HK-2 (cell line): ENCODE measurements at regions not wholly inside any gene's neighbourhood (a gene's known extent, or its start where the extent isn't known, plus 50 kb on each side); places are given as distances from the start of the nearest gene placed in this dataset.

Source experiments
- DNase-seq: peaks from one replicate; pipeline ENCODE4 v3.0.0-alpha.2; 2018; ENCODE audit not compliant: unreplicated experiment

DNA sequence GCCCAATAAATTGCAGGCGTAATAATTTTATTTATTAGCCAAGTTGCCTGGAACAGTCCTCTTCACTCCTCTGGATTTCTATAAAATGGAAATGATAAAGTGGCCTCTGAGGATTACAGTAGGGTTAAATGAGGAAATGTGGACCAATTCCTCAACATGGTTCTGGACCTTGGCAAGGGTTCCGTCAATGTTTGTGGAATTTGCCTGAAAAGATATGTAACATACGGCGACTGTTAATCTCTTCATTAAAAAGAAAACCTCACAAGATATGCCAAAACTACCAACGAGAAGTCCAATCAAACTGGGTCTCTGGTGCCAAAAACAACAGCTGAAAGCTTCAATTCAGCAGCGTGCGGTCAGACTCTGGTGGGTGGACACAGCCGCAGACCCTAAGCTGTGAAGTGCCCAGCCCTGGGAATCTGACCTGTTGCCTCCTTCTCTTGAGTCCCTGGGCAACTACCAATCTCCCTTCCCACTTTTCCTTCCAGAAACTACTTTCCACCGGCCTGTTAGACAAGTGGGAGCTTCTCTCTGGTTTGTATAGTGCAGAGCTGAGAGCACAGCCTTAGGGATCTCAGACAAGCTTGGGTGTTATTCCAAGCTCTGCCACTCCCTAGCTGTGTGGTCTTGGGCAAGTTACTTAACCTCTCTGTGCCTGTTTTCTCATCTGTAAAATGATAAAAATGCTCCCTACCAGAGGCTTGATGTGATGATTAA is 190.5 kb upstream of the GSC start:
- no peak for DNase-seq

- DNase-seq, result no peak
These were observed 183.8 kb upstream of the GSC start for GRCh38 chr14:94953541-94954260.

DNA sequence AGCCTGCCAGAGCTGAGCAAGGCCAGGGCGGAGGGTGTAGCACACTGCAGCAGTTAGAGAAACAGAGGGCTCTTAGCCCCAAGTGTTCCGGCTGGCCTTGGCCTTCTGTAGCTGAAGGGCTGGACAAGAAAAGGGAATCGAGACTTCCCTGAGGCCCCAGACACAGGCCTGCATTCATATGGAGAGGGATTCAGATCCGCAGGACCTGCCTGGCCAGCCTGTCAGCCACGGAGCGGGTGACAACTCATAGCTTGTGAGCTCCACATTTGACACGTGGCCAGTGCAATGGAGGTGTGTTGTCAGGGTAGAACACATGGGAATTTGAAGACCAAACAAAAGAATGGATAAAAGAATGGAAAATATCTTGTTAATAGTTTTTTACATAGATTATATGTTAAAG is 182.2 kb upstream of the GSC start:
- DNase-seq, result no peak

DNA sequence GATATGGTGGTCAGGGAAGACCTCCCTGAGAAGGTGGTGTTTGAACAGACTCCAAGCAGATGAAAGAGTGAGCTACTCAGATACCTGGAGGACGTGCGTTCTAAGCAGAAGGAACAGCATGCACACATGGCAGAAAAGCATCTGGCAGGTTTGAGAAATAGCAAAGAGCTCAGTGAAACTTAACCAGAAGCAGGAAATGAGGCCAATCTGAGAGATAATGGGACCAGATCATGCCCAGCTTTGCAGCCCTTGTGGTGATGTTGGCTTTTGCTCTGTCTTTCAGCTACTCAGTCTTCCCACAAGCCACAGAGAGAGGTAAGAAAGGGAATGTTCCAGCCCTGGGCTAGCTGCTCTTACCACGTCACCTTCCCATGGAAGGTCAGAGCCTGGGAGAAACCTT is 176.3 kb upstream of the GSC start:
- no peak for DNase-seq

- DNase-seq, result no peak
These were observed 175.7 kb upstream of the GSC start for GRCh38 chr14:94945615-94946014.

DNA sequence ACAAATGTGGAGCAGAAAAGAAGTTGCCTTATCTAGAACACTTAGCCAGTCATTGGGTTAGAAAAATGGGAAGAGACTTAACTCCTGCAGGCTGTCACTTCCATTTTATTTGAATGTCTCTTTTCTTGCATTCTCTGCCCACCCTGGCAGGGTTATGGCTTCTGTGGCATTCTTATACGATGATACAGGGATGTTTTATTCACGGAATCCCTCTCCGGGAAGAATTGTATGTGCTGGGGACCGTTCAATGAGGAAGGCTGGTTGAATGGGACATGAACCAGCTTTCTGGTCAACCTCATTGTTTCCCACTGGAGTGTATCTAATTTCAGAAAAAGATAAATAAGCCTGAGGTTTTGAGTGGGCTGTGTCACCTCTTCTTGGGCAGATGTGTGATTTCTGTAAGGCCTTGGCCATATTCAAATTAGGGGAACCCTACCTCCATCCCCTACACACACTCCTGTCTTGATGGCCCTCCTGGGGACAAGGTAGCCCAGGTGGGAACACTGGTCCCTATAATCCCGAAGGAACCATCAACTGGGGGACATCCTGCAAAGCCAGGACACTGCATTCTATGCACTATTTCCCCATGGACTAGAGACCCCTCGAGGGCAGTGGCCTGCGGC is 174.8 kb upstream of the GSC start:
- no peak for DNase-seq

DNA sequence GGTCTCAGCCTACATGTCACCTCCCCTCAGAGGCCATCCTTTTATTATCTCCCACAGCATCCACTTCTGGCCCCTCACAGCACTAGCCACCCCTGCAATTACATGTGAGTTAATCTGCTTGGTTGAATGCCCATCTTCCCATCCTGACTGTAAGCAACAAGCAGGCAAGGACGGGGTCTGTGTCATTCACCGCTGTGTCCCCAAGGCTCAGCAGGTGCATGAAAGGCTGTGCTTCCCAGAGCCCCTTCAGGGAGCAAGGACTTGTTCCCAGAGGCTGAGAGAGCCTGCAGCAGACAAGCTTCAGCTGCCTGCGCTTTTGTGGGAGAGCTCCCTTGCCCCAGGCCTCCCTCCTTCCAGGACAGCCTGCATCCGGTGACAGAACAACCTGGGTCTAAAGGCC is 172.7 kb upstream of the GSC start:
- DNase-seq, result no peak

DNA sequence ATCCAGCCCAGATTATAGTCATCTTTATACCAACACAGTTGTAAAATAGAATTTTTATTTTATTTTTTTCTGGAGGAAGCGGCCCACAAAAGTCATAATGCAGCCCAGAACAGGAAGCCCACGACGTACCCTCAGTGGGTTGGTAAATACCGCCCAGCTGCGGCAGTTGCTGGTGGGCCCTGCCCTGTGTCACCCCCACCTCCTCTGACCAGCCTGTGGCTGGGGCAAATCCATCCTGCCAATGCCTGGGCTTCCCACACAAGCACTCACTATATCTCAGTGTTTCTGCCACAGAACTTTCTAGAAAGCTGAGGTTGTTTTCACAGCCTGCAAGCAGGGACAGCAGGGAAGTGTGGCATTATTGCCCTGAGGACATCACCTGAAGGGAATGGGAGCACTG is 171.4 kb upstream of the GSC start:
- DNase-seq, result no peak

GRCh38 chr14:94940263-94940993 is 170.5 kb upstream of the GSC start:
- no peak for DNase-seq

DNA sequence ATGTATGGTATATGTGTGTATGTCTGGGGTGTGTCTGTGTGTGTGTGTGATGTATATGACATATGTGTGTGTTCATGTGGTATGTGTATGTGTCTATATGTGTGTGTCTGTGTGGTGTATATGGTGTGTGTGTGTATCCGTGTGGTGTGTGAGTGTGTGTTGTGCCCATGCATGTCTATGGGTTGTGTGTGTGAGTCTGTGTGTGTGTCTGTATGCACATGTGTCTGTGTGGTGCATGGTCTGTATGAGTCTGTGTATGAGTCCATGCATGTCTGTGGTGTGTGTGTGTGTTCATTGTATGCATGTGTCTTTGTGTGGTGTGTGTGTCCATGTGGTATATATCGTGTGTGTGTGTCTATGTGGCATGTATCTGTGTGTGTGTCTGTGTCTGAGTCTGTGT is 168.1 kb upstream of the GSC start:
- DNase-seq, result no peak

- no peak for DNase-seq
These were observed 167.2 kb upstream of the GSC start for GRCh38 chr14:94936901-94937685.

DNA sequence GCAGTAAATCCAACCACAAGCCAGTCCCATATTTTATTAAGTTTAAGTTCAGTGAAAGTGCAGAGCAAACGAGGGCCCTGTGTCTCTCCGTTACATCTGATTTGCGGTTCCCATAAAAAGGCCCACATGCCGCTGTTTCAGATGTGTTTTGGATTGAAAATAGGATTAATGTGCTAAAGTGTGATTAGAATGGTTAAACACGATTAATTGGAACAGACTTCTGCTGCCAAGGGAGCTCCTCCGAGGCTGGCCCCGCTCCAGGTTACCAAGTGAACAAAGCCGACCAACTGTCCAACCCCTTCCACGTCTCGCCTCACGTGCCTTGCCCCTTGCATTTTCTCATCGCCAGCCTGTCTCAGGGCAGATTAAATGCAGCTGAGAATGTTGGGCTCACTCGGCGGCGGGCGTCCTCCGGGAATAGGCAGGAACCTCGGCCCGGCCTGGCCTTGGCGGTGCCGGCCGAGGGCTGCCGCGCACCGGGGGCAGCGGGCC is 166.5 kb upstream of the GSC start:
- DNase-seq, result no peak

DNA sequence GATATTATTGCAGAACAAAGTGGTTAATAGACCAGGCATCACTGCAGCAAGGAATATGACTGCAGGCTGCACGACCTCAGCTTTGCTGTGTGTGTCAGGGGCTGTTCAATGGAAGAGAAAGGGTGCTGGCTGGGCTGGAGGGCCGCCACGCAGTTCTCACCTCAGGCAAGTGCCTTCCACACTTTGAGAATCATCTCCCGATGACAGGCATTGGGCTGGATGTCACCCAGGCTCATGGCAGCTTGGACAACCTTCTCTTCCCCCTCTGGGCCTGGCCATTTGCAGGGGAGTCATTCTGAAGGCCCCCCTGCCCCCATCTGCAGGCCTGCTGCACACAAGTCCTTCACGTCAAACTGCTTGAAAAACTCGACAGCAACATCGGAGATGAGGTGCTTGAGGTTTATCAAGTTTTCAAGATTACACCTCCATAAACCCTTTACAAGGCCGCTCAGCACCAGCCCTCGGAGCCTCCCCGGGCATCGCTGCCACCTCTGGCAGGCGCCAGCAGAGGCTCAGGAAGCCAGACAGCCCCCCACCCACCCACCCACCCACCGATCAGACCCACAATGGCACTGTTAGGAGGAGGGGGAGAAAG is 165.9 kb upstream of the GSC start:
- DNase-seq, result no peak

DNA sequence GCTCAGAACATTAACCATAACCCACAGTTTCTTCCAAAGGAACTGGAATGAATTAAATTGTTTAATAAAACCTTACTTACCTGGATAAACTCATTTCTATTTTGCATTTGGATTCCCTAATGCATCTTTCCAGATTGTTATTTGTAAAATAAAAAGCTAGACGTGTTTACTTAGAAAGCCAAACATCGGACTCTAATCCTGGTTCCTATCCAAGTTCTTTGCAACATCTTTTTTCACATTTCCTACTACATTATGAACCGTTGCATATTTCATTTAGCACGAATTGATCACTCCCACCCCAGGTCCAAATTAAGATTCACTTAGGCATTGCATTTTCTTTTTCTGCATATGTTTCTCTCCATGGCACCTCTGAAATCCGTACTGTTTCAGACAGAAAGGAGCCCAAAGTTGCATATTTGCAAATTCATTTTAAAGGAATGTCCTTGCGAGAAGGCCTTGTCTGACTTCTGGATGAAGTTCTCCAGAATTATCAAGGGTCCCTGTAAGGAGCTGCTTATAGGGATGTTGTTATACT is 164.4 kb upstream of the GSC start:
- DNase-seq, result no peak

- no peak for DNase-seq
These were observed 163.6 kb upstream of the GSC start for GRCh38 chr14:94933486-94933885.

GRCh38 chr14:94932589-94932988 is 162.7 kb upstream of the GSC start:
- no peak for DNase-seq

DNA sequence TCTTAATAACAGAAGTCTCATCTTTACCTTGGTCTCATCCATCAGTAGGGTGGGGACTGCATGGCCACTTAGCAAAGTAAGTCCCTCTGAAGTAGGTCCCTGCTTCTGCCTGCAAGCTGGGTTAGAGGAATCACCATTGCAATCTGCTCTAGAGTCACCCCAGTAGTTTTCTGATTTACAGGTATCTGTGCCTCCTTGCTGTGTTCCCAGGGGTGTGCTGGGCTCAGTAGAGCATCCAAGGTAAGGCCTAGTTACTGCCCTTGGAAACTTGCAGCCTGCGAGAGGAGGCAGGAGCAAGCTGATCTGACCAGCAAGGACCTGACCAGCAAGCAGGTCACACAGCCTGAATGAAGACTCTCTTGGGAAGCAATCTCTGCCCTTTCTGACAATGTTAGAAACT is 160.8 kb upstream of the GSC start:
- DNase-seq, result no peak

DNA sequence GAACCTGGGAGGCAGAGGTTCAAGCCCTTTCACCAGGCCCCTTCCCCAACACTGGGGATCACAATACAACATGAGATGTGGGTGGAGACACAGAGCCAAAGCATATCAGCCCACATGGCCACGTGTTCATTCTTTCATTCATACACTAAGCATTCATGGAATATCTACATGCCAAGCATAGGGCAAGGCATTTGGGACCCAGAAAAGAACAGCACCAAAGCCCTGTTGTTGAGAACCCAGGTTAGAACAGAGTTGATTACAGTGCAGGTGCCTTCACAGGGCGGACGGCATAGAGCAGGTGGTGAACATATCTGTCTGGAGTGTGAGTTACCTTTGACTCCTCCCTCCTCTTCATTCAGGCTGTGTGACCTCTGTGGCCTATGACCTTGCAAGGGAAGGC is 159.4 kb upstream of the GSC start:
- no peak for DNase-seq

DNA sequence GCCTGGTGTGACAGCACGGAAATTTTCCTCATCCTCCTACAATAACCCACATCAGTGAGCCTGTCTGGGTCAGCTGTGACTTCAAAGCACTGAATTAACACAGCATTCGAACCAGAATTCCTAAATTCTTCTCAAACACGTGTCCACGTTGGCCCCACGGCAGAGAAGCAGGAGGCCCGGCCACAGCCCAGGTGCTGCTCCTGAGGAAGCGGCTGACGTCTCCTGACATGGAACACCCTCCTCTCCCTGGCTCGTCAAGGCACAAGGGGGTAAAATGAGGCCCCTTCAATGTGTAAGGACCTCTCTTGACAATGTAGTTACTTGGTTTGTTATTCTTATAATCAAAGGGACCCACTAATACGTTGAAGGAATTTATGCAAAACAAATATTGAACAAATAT is 156.3 kb upstream of the GSC start:
- no peak for DNase-seq

DNA sequence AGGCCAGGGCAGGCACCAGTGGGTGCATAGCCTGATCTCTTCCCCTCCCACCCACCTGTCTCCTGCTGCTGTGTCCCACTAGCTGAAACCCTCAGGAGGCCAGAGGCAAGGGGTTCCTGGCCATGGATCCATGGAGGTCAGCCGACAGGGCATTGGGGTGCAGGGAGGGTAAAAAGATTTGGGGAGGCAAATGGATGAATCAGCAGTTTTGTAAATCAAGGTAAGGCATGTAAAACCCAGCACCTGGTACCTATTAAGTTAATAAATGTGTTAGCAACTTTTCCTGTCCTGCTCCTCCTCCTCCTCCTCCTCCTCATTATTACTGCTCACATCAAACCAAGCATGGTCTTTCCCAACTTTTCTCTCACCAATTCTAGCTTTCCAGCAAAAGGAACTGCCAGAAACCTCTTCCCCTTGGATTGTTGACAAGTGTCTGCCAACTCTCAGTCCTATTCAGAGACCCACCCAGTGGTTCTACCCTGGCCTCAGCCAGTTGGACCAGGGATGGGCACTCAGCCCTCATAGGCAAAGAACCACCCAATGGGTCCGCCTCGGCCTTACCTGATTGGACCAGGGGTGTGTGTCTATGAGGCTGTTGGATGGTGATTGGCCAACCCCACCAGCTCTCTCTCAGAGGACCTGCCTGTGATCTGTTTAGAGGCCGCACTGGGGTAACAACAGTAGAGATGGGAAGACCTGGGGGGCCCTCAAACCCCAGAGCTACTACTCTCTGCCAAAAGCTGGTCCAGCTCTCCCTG is 155.7 kb upstream of the GSC start:
- no peak for DNase-seq
